ENCODE measurements at regions not wholly inside any gene's neighbourhood (a gene's known extent, or its start where the extent isn't known, plus 50 kb on each side); places are given as distances from the start of the nearest gene placed in this dataset.

DNA sequence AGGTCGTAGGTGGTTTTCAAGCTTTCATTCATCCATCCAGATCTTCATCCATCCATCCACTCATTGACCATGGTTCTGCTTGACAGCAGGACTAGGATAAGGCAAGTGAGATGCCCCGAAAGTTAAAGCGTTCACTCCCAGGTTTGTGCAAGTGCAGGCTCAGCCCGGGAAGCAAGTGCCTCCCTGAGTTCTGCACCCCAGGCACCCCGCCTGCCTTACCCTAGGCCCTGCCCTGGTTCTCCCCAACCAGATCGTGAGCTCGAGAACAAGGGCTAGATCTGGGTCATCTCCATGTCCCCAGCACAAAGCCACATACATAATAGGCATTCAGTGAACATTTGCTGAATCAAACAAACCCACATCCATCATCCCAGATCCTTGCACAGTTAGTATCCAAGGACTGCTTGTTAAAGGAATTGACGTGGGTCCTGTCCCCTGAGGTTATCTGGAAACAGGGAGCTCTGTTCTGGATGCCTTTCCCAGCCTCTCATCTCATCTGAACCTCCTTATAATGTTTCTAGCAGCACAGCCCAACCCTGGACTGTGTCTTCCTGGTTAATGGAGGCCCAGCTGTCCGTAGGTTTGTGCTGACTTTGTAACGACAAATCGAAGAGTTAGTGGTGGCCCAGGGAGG lies 116.1 kb upstream of the GPC1 start:
- no peaks in the 10 kb centered on the region for H3K9me3 ChIP-seq (replicated peaks; ENCODE audit: low read length)
- H3K36me3 ChIP-seq (ENCODE audit: insufficient read depth, low read length), result no peaks in the 10 kb centered on the region
- peak overlapping the region; percentile 58 for H3K9ac ChIP-seq (ENCODE audit: low read depth, low read length)
- peaks cover 14% of the 10 kb centered on the region for H3K27me3 ChIP-seq (ENCODE audit: control insufficient read depth, insufficient read depth, low read length)
- H3K4me1 ChIP-seq (ENCODE audit: control insufficient read depth, insufficient read depth, low read length), result peaks cover 32% of the 10 kb centered on the region
- peak overlapping the region; percentile 42 for H3K4me2 ChIP-seq (ENCODE audit: low read length)
- H3K4me3 ChIP-seq (ENCODE audit: low read length), result no peak overlapping the region

DNA sequence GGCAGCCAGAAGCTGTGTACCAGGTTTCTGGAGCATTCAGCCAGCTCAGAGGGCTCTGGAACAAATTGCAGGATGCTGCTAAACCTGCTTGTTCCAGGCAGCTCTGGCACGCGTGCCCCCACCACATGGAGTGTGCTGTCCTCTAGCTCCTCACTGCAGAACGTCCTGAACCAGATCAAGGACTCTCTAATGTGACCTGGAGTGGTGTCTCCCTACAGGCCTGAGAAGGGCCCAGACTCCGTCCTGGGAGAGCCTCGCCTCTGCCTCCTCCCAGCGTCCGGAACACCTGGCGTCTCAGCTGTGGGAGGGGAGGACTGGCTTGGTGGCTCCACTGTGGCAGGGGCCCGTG lies 115.6 kb upstream of the GPC1 start:
- H3K4me1 ChIP-seq (ENCODE audit: control insufficient read depth, insufficient read depth, low read length), result peaks cover 32% of the 10 kb centered on the region
- H3K4me2 ChIP-seq (ENCODE audit: low read length), result peak overlapping the region; percentile 42
- peaks cover 19% of the 10 kb centered on the region for H3K27me3 ChIP-seq (ENCODE audit: control insufficient read depth, insufficient read depth, low read length)
- H3K9ac ChIP-seq (ENCODE audit: low read depth, low read length), result peak overlapping the region; percentile 58
- H3K36me3 ChIP-seq (ENCODE audit: insufficient read depth, low read length), result no peaks in the 10 kb centered on the region
- no peaks in the 10 kb centered on the region for H3K9me3 ChIP-seq (replicated peaks; ENCODE audit: low read length)
- H3K4me3 ChIP-seq (ENCODE audit: low read length), result no peak overlapping the region

DNA sequence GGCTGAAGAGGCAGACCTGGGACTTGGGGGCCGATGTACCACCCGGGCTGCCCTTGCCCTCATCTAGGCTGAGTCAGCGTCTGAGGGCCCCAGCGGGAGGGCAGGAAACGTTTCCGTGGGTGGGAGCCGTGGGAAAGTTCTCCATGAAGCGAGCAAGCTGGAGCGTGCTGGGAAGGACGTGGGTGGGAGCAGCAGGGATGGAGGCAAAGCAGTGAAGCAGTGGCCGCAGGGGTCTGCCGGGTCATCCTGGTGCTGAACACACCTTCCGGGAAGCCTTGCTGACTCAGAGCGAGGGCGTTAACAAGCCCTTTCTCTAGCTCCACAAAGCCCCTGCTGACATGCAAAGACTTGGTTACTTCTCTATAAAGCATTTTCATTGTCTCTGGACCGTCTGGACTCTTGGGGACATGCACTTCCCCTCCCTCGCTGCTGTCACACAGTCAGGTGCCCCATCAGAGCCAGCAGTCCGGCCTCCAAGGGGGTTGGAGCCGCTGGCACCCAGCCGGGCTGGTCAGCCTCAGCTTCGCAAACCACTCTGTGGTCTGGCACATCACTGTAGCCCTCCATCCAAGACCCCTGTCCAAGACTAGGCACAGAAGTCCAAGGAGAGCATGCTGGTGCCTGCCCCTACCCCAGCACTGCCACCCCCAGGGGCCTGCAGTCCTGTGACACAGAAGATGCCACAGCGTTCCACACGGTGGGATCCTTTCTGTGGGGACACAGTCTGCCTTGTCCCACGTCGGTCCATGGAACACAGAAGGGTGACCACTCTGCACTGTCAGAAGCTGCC lies 115.1 kb upstream of the GPC1 start:
- no peaks in the 10 kb centered on the region for H3K36me3 ChIP-seq (ENCODE audit: insufficient read depth, low read length)
- H3K9ac ChIP-seq (ENCODE audit: low read depth, low read length), result peak overlapping the region; percentile 66
- no peaks in the 10 kb centered on the region for H3K9me3 ChIP-seq (replicated peaks; ENCODE audit: low read length)
- peaks cover 33% of the 10 kb centered on the region for H3K4me1 ChIP-seq (ENCODE audit: control insufficient read depth, insufficient read depth, low read length)
- peaks cover 25% of the 10 kb centered on the region for H3K27me3 ChIP-seq (ENCODE audit: control insufficient read depth, insufficient read depth, low read length)
- H3K4me3 ChIP-seq (ENCODE audit: low read length), result no peak overlapping the region
- H3K4me2 ChIP-seq (ENCODE audit: low read length), result peak overlapping the region; percentile 42

DNA sequence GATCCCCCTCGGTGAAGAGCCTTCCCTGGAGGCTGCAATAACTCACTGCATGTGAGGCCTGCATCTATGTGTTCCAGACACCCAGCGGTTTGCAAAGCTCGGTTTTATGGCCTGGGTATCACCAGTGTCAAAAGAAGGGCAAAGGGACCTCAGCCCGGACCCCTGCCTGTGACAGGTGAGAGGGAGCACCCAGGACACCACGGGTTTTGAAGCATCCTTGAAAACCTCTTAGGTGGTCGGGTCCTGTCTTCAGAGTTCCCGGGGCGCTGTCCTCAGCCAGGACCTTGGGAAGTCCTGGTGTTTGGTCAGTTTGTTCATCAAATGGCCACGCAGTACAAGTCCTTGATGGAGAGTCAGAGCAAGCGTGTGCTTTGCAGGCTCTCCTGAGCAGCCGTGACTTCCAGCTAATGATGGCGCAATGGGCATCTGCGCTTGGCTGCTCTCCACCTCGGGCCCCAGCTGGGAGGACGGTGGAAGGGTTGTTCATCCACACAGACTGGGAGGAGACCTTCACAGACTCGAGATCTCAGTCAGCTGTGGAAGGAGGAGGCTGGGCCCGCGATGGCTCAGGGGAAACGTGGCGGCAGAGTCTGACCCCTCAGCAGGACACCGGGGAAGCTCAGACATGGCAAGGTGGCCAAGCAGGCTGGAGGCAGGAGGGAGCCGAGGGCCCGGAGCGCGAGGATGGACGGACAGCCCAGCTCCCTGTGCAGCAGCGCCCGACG lies 113.1 kb upstream of the GPC1 start:
- Histone ChIP-seq H3K4me2 (ENCODE audit: low read length) (peak overlapping the region; percentile 21), H3K4me3 (ENCODE audit: low read length) (no peak overlapping the region), H3K9me3 (replicated peaks; ENCODE audit: low read length) (no peaks in the 10 kb centered on the region), H3K4me1 (ENCODE audit: control insufficient read depth, insufficient read depth, low read length) (peaks cover 38% of the 10 kb centered on the region), H3K9ac (ENCODE audit: low read depth, low read length) (no peak overlapping the region), H3K36me3 (ENCODE audit: insufficient read depth, low read length) (no peaks in the 10 kb centered on the region), H3K27me3 (ENCODE audit: control insufficient read depth, insufficient read depth, low read length) (peaks cover 25% of the 10 kb centered on the region)

DNA sequence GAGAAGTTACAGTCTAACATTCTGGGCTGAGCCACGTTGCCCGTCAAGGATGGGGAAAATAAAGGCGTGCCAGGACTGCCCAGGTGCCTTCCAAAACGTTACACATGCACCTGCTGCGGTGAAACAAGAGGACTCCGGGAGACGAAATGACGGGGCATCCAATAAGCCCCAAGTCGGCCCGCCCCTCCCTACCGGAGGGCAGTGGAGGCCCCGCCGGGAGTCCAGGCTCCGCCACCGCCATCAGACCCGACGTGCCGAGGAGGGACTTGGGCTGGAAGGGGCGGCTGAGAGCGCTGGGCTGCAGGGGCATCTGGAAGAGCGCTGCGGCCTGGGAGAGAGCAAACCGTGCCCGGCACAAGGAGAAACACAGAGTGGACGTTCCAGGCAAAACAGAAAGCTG lies 112.5 kb upstream of the GPC1 start:
- Histone ChIP-seq H3K4me2 (ENCODE audit: low read length) (peak overlapping the region; percentile 21), H3K9me3 (replicated peaks; ENCODE audit: low read length) (no peaks in the 10 kb centered on the region), H3K9ac (ENCODE audit: low read depth, low read length) (no peak overlapping the region), H3K27me3 (ENCODE audit: control insufficient read depth, insufficient read depth, low read length) (peaks cover 27% of the 10 kb centered on the region), H3K4me3 (ENCODE audit: low read length) (no peak overlapping the region), H3K36me3 (ENCODE audit: insufficient read depth, low read length) (no peaks in the 10 kb centered on the region), H3K4me1 (ENCODE audit: control insufficient read depth, insufficient read depth, low read length) (peaks cover 38% of the 10 kb centered on the region)

DNA sequence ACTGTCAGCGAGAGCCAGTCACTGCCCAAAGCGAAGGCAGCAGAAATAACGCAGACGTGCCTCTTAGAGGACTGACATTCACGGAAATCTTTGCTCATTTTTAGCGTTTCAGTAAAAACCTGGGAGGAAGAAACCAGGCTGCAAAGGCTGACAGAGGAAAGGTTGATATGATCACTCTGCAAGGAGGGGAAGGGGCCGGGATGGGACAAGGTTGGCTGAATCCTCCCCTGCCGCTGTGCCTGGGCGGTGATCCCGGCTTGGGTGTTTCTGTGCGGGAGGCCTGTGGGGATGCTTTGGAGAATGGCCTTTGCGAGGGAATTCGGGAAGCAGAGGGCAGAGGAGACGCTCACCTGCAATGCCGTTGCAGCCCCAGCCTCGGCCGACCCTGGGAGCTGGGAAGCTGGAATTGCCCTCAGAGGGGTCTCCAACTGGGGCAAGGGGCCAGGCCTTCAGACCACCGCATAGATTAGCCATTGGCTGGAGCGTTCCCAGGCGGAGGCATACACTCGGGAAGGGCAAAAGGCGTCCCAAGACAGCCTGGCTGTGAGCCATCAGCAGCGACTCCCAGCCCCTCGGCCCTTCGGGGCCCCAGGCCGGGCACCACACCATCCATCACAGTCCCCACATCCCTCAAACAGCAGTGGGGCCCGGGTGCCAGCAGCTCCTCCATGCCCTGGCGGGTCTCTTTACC lies 111.7 kb upstream of the GPC1 start:
- Histone ChIP-seq H3K27me3 (ENCODE audit: control insufficient read depth, insufficient read depth, low read length) (peaks cover 35% of the 10 kb centered on the region), H3K4me2 (ENCODE audit: low read length) (no peak overlapping the region), H3K9me3 (replicated peaks; ENCODE audit: low read length) (no peaks in the 10 kb centered on the region), H3K36me3 (ENCODE audit: insufficient read depth, low read length) (no peaks in the 10 kb centered on the region), H3K9ac (ENCODE audit: low read depth, low read length) (no peak overlapping the region), H3K4me3 (ENCODE audit: low read length) (no peak overlapping the region), H3K4me1 (ENCODE audit: control insufficient read depth, insufficient read depth, low read length) (peaks cover 38% of the 10 kb centered on the region)

DNA sequence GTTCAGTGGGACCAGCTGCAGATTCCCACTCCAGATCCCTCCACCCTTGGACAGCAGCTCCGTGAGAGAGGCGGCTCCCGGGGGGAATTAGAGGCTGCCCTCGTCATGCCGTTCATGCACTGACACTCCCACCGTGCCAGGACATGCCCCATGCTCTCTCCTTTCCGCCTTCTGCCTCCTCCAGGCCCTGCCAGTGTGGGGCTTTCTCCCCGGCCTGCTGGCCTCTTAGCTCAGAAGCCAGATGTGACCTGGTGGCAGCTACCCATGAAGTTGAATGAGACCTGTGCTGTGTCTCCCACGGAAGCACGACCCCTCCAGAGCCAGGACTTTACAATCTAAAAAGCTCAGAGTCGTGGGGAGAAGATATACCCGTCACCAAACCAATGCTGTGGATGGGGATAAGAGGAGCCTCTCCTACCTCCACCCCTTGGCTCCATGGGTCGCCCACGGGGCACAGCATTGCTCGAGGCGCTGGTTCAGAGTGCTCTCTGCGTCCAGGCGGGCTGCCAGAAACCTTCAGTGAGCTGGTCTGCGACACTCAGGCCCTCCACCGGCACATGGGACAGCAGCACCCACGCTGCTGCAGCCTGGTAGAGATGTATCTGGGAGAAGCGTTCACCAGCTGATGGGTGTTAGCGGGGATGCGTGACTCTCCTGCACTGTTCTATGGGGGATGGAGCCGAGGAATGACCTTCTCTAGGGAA lies 111.0 kb upstream of the GPC1 start:
- Histone ChIP-seq H3K4me1 (ENCODE audit: control insufficient read depth, insufficient read depth, low read length) (peaks cover 33% of the 10 kb centered on the region), H3K36me3 (ENCODE audit: insufficient read depth, low read length) (no peaks in the 10 kb centered on the region), H3K4me2 (ENCODE audit: low read length) (no peak overlapping the region), H3K4me3 (ENCODE audit: low read length) (no peak overlapping the region), H3K9ac (ENCODE audit: low read depth, low read length) (no peak overlapping the region), H3K27me3 (ENCODE audit: control insufficient read depth, insufficient read depth, low read length) (peaks cover 35% of the 10 kb centered on the region), H3K9me3 (replicated peaks; ENCODE audit: low read length) (no peaks in the 10 kb centered on the region)

DNA sequence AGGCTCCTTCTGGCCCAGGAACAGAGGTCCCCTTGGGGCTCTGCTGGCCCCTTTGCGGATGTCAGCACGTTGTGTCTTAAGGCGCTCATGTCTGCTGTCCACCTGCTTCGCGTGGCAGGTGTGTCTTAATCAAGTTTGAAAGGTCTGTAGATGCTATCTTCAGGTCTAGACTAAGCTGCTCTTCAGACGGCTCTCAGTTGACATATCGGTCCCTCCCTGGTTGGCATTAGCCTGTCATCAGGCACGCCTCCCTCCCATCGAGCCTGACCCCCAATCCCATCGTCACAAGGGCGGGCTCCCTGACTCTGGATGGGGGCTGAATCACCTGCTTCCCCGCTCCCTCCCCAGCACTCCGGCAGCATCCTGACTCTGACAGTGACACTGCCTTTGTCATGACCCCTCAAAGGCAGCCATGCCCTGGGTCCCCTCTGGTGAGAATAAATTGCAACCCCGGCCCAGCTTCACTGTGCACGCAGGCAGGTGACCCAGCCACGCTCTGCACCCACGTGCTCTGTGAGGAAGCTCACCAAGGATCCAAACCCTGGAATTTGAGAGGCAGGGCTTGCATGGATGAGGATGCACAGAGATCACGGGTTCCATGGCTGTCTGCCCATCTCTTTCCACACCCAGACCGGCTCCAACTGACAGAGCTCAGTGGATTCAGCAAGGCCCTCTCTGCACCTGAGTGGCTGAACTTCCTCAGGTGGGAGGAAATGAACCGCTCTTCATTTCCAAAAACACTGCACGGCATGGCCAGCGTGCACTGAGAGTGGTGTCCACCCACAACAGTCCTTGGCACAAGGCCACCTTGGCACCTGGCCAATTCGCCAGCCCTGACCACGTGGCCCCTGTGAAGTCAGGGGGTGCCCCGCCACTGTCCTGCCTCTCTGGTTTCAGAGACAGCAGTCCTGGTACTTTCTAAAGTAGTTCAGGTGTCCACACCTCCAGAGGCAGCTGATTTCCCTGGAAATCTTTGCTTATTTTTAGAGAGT lies 110.2 kb upstream of the GPC1 start:
- H3K4me2 ChIP-seq (ENCODE audit: low read length), result no peak overlapping the region
- peaks cover 25% of the 10 kb centered on the region for H3K4me1 ChIP-seq (ENCODE audit: control insufficient read depth, insufficient read depth, low read length)
- no peak overlapping the region for H3K4me3 ChIP-seq (ENCODE audit: low read length)
- H3K36me3 ChIP-seq (ENCODE audit: insufficient read depth, low read length), result no peaks in the 10 kb centered on the region
- no peaks in the 10 kb centered on the region for H3K9me3 ChIP-seq (replicated peaks; ENCODE audit: low read length)
- no peak overlapping the region for H3K9ac ChIP-seq (ENCODE audit: low read depth, low read length)
- H3K27me3 ChIP-seq (ENCODE audit: control insufficient read depth, insufficient read depth, low read length), result peaks cover 35% of the 10 kb centered on the region

DNA sequence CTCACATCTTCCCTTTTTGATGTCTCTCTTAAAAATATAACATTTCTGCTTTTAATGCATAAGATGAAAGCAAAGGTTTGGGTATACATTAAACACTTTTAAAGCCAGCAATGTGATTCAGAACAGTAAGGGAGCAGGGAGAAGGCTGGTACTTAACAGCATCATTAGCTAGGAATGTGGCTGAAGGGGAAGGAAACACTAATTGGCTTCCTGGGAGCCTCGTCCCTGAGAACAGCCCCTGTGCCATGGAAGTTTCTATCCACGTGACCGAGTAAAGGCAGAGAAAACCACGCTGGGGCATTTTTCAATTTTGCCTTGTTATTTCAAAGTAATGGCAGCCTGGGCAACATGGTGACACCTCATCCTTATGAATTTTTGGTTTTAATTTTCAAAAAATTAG lies 109.2 kb upstream of the GPC1 start:
- Histone ChIP-seq H3K36me3 (ENCODE audit: insufficient read depth, low read length) (no peaks in the 10 kb centered on the region), H3K4me2 (ENCODE audit: low read length) (no peak overlapping the region), H3K4me1 (ENCODE audit: control insufficient read depth, insufficient read depth, low read length) (peaks cover 16% of the 10 kb centered on the region), H3K9me3 (replicated peaks; ENCODE audit: low read length) (no peaks in the 10 kb centered on the region), H3K27me3 (ENCODE audit: control insufficient read depth, insufficient read depth, low read length) (peaks cover 42% of the 10 kb centered on the region), H3K9ac (ENCODE audit: low read depth, low read length) (no peak overlapping the region), H3K4me3 (ENCODE audit: low read length) (no peak overlapping the region)

DNA sequence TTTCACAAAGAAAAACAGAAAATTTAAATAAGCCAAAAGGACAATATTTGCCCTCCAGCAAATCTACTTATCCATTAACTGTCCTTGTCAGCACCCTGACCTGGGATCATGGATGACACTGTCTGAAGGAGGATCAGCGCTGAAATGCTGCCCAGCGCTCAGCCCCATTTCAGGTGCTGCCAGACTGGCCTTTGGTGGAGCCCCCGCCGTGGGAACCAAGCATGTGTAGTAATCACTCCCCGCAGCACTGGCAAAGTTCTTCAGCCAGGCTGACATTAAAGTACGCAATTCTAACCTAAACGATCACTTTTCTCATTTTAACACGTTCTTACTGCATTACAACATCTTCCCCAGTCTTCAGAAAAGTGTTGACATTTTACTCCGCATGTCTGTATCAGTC lies 108.6 kb upstream of the GPC1 start:
- Histone ChIP-seq H3K36me3 (ENCODE audit: insufficient read depth, low read length) (no peaks in the 10 kb centered on the region), H3K9me3 (replicated peaks; ENCODE audit: low read length) (no peaks in the 10 kb centered on the region), H3K4me3 (ENCODE audit: low read length) (no peak overlapping the region), H3K27me3 (ENCODE audit: control insufficient read depth, insufficient read depth, low read length) (peaks cover 47% of the 10 kb centered on the region), H3K9ac (ENCODE audit: low read depth, low read length) (no peak overlapping the region), H3K4me2 (ENCODE audit: low read length) (no peak overlapping the region), H3K4me1 (ENCODE audit: control insufficient read depth, insufficient read depth, low read length) (peaks cover 16% of the 10 kb centered on the region)

Measured in skeletal muscle satellite cell (primary cell).